ENCODE measurements at regions not wholly inside any gene's neighbourhood (a gene's known extent, or its start where the extent isn't known, plus 50 kb on each side); places are given as distances from the start of the nearest gene placed in this dataset.

DNA sequence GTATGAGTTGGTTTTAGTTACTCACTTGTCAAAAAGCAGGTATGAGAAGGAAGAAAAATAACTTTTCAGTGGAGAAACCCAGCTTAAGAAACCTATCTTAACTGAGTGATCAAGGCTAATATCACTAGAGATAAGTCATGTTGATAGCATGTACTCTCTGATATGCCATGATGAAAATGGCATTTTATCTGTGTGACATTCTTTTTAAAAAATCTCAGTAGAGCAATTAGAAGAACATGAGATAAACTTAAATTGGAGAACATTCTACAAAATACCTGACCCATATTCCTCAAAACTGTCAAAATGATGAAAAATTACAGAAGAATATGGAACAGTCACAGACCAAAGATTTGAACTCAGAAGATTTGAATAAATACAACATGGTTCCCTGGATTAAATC lies 912.4 kb upstream of the ATXN7L3B start:
- Histone ChIP-seq H3K4me1 (ENCODE audit: control insufficient read depth in 5 of 5, insufficient read depth in 5 of 5, low read length in 5 of 5) (no peaks in the 10 kb centered on the region), H3K27ac (ENCODE audit: low read depth in 1 of 2, low read length in 1 of 2) (no peak overlapping the region), H3K9me3 (ENCODE audit: control insufficient read depth in 4 of 4, insufficient read depth in 3 of 4, low read length in 3 of 4) (no peaks in the 10 kb centered on the region), H3K27me3 (ENCODE audit: control insufficient read depth in 3 of 3, insufficient read depth in 3 of 3, low read length in 2 of 3) (no peaks in the 10 kb centered on the region), H3K36me3 (ENCODE audit: control insufficient read depth in 4 of 4, insufficient read depth in 4 of 4, low read length in 4 of 4) (no peaks in the 10 kb centered on the region), H3K4me3 (no peak overlapping the region), H3K9ac (ENCODE audit: insufficient read depth in 1 of 2, low read length in 2 of 2) (no peak overlapping the region)
- TF ChIP-seq, protein P1, sequence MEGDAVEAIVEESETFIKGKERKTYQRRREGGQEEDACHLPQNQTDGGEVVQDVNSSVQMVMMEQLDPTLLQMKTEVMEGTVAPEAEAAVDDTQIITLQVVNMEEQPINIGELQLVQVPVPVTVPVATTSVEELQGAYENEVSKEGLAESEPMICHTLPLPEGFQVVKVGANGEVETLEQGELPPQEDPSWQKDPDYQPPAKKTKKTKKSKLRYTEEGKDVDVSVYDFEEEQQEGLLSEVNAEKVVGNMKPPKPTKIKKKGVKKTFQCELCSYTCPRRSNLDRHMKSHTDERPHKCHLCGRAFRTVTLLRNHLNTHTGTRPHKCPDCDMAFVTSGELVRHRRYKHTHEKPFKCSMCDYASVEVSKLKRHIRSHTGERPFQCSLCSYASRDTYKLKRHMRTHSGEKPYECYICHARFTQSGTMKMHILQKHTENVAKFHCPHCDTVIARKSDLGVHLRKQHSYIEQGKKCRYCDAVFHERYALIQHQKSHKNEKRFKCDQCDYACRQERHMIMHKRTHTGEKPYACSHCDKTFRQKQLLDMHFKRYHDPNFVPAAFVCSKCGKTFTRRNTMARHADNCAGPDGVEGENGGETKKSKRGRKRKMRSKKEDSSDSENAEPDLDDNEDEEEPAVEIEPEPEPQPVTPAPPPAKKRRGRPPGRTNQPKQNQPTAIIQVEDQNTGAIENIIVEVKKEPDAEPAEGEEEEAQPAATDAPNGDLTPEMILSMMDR (IDR thresholded peaks at IDR 0.05; ENCODE audit: control extremely low read depth, extremely low read depth): no peak
- DNase-seq (no peak), ATAC-seq (ENCODE audit: insufficient read depth, low FRiP score) (no peak)

DNA sequence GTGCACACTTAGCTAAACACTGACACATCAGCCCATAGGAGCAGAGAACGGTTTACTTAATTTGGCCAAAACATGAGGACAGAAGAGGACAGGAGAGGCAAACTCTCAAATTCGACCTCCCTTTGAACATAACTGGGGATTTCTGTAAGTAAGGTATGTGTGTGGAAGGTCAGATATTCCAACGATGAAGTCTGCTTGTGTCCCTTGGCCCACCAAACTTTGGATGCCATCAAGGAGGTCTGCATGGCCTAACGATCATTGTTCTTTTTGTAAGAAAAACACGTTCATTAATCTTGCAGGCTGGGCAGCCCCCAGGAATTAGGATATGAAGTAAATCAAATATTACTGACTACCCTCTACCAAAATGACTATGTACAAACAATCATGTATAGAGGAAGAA lies 908.5 kb upstream of the ATXN7L3B start:
- no peaks in the 10 kb centered on the region for H3K4me1 ChIP-seq (ENCODE audit: control insufficient read depth in 5 of 5, insufficient read depth in 5 of 5, low read length in 5 of 5)
- 76 to 78% methylated on average over 5 of the region's 5 CpGs for WGBS, 2 donors
- ATAC-seq (ENCODE audit: insufficient read depth, low FRiP score) (no peak), DNase-seq (no peak)
- TF ChIP-seq, protein P1 (IDR thresholded peaks at IDR 0.05; ENCODE audit: control extremely low read depth, extremely low read depth): no peak
- H3K27ac ChIP-seq (ENCODE audit: low read depth in 1 of 2, low read length in 1 of 2): no peak overlapping the region
- H3K4me3 ChIP-seq: no peak overlapping the region
- no peaks in the 10 kb centered on the region for H3K9me3 ChIP-seq (ENCODE audit: control insufficient read depth in 4 of 4, insufficient read depth in 3 of 4, low read length in 3 of 4)
- H3K9ac ChIP-seq (ENCODE audit: insufficient read depth in 1 of 2, low read length in 2 of 2): no peak overlapping the region
- no peaks in the 10 kb centered on the region for H3K27me3 ChIP-seq (ENCODE audit: control insufficient read depth in 3 of 3, insufficient read depth in 3 of 3, low read length in 2 of 3)
- no peaks in the 10 kb centered on the region for H3K36me3 ChIP-seq (ENCODE audit: control insufficient read depth in 4 of 4, insufficient read depth in 4 of 4, low read length in 4 of 4)

DNA sequence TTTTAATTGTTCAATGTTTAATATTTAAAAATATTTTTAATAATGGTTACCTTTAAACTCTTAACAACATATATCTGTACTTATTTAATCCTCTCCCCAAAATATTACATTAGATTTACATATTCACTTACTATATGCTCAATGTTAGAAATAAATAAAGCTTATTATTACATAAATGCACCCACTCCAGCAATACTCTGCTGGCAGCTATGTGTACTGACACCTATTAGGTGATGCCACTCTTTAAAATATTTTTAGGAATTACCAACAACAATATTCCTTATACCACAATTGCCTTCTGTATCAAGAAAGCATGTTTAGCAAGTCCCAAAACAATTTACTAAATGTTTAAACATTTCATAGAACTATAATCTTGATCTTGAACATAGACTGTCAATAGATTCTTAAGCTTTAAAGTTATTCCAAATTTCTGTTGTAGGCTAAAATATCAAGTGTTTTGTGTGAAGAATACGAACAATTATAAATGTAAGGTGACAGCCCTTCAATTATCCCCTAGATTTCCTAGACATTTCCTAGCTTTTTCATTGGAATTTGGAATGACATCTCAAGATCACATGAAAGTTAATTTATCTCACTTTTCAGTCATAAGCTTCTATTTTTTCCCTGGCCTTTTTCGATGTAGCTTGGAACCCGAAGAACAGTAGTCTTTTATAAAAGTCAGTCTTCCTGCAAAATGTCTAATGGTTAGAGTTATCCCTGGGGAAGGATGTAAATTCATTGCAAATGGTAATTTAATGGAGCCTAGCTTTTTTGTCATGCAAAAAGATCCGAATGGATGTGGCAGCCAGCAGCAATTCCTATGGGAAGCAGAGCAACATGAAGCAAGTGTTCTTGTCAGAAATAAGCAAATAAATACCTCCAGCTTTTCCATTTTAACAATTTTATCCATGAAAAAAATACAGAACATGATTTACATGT lies 907.5 kb upstream of the ATXN7L3B start:
- no peaks in the 10 kb centered on the region for H3K4me1 ChIP-seq (ENCODE audit: control insufficient read depth in 5 of 5, insufficient read depth in 5 of 5, low read length in 5 of 5)
- no peaks in the 10 kb centered on the region for H3K36me3 ChIP-seq (ENCODE audit: control insufficient read depth in 4 of 4, insufficient read depth in 4 of 4, low read length in 4 of 4)
- no peak overlapping the region for H3K27ac ChIP-seq (ENCODE audit: low read depth in 1 of 2, low read length in 1 of 2)
- DNase-seq (no peak), ATAC-seq (ENCODE audit: insufficient read depth, low FRiP score) (no peak)
- no peaks in the 10 kb centered on the region for H3K9me3 ChIP-seq (ENCODE audit: control insufficient read depth in 4 of 4, insufficient read depth in 3 of 4, low read length in 3 of 4)
- H3K4me3 ChIP-seq: no peak overlapping the region
- TF ChIP-seq, protein P1 (IDR thresholded peaks at IDR 0.05; ENCODE audit: control extremely low read depth, extremely low read depth): no peak
- H3K27me3 ChIP-seq (ENCODE audit: control insufficient read depth in 3 of 3, insufficient read depth in 3 of 3, low read length in 2 of 3): no peaks in the 10 kb centered on the region
- 48 to 51% methylated on average over 4 of the region's 4 CpGs for WGBS, 2 donors
- H3K9ac ChIP-seq (ENCODE audit: insufficient read depth in 1 of 2, low read length in 2 of 2): no peak overlapping the region
